ENCODE measurements at regions not wholly inside any gene's neighbourhood (a gene's known extent, or its start where the extent isn't known, plus 50 kb on each side); places are given as distances from the start of the nearest gene placed in this dataset.
"Not testable (repeated sequence)": the region's sequence is repeated elsewhere in the genome, so short reads cannot be mapped to it uniquely, and the experiment has no call there.

DNA sequence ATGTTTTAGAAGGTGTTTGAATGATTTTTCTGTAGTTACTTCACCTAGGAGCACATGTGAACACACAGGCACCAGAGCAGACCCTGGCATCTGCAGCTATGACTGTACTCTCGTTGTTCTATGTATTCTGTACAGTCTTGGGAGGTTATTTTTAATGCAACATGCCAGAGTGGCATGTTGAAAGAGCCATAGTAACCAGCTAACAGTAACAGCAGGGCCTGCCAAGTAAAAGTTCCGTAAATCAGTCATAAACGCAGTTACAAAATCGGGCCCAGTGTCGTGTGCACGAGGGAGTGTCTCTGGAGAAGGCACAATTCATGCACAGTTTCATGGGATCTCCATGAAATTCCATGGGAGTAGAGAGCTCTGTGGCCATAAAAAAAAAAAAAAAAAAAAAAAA lies 108.3 kb upstream of the CDK6 start:
- H3K27ac ChIP-seq (ENCODE audit: low read length): no peak overlapping the region
- no peak overlapping the region for H3K9ac ChIP-seq (ENCODE audit: low read length)
- H3K27me3 ChIP-seq (replicated peaks; ENCODE audit: insufficient read depth, low read length): no peaks in the 10 kb centered on the region
- no peak for DNase-seq
- no peak overlapping the region for H3K4me2 ChIP-seq (ENCODE audit: low read depth, low read length)
- H3K79me2 ChIP-seq (ENCODE audit: low read length): no peaks in the 10 kb centered on the region
- no peaks in the 10 kb centered on the region for H3K36me3 ChIP-seq (replicated peaks; ENCODE audit: insufficient read depth, low read length)
- no peak overlapping the region for H3K4me3 ChIP-seq (ENCODE audit: low read length)
- TF ChIP-seq EZH2phosphoT487 (IDR thresholded peaks at IDR 0.05; ENCODE audit: low read length) (no peak), EZH2 (optimal IDR thresholded peaks at IDR 0.05; ENCODE audit: low read depth, low read length) (no peak)
- TF ChIP-seq, protein P1, sequence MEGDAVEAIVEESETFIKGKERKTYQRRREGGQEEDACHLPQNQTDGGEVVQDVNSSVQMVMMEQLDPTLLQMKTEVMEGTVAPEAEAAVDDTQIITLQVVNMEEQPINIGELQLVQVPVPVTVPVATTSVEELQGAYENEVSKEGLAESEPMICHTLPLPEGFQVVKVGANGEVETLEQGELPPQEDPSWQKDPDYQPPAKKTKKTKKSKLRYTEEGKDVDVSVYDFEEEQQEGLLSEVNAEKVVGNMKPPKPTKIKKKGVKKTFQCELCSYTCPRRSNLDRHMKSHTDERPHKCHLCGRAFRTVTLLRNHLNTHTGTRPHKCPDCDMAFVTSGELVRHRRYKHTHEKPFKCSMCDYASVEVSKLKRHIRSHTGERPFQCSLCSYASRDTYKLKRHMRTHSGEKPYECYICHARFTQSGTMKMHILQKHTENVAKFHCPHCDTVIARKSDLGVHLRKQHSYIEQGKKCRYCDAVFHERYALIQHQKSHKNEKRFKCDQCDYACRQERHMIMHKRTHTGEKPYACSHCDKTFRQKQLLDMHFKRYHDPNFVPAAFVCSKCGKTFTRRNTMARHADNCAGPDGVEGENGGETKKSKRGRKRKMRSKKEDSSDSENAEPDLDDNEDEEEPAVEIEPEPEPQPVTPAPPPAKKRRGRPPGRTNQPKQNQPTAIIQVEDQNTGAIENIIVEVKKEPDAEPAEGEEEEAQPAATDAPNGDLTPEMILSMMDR (IDR thresholded peaks at IDR 0.05; ENCODE audit: low read length): no peak
- H2AFZ ChIP-seq (ENCODE audit: low read length): no peak overlapping the region
- H3K4me1 ChIP-seq (ENCODE audit: low read length): no peaks in the 10 kb centered on the region
- H3K9me2 ChIP-seq (replicated peaks; ENCODE audit: insufficient read depth, low read length): no peaks in the 10 kb centered on the region
- no peaks in the 10 kb centered on the region for H3K9me3 ChIP-seq (replicated peaks; ENCODE audit: insufficient read depth, low read length)
- no peaks in the 10 kb centered on the region for H3F3A ChIP-seq (ENCODE audit: insufficient read depth, low read length)
- no peaks in the 10 kb centered on the region for H4K20me1 ChIP-seq (ENCODE audit: insufficient read depth, low read length)

DNA sequence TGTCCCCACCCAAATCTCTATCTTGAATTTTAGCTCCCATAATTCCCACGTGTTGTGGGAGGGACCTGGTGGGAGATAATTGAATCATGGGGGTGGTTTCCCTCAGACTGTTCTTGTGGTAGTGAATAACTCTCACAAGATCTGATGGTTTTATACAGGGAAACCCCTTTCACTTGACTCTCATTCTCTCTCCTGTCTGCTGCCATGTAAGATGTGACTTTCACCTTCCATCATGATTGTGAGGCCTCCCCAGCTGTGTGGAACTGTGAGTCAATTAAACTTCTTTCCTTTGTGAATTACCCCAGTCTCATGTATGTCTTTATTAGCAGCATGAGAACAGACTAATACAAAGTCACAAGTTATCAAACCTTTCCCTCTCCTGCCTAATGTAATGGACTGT lies 106.3 kb upstream of the CDK6 start:
- H3K4me1 ChIP-seq (ENCODE audit: low read length); H3K79me2 ChIP-seq (ENCODE audit: low read length); H3K9me3 ChIP-seq (replicated peaks; ENCODE audit: insufficient read depth, low read length); H3K36me3 ChIP-seq (replicated peaks; ENCODE audit: insufficient read depth, low read length); H4K20me1 ChIP-seq (ENCODE audit: insufficient read depth, low read length); H3K9me2 ChIP-seq (replicated peaks; ENCODE audit: insufficient read depth, low read length); H2AFZ ChIP-seq (ENCODE audit: low read length); H3K9ac ChIP-seq (ENCODE audit: low read length); H3K27me3 ChIP-seq (replicated peaks; ENCODE audit: insufficient read depth, low read length); H3F3A ChIP-seq (ENCODE audit: insufficient read depth, low read length); H3K4me3 ChIP-seq (ENCODE audit: low read length); H3K4me2 ChIP-seq (ENCODE audit: low read depth, low read length); DNase-seq; H3K27ac ChIP-seq (ENCODE audit: low read length): not testable (repeated sequence)

DNA sequence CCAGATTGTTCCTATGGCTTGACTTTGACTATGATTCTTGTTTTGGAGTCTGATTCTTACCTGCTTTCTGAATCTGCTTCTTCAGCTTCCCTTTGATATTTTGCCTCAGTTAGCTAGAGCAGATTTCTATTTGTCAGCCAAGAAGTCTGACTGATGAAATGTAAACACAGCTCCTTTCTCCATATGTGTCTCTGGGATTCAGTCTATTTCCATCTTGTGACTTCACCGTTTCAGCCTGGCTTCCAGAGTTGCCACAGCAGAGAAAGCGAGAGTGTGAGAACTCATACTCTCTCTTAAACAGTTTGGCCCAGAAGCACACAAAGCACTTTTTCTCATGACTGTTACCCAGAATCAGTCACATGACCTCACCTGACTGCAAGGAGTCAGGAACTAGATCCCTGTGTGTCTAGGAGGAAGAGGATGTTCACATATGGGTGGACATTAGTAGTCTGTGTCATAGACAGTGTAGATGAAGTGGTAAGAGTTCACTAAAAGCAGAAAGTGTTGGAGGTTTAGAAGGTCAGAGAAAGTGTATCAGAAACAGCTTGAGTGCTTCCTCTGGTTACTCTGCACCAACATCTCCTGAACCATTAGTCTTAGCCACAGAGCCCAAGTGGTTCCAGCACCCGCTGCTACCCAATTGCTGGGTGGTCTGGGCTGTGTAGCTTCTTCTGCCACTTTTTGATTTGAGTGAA lies 103.4 kb upstream of the CDK6 start:
- Histone ChIP-seq H3F3A (ENCODE audit: insufficient read depth, low read length) (no peaks in the 10 kb centered on the region), H3K9ac (ENCODE audit: low read length) (no peak overlapping the region), H3K36me3 (replicated peaks; ENCODE audit: insufficient read depth, low read length) (no peaks in the 10 kb centered on the region)

DNA sequence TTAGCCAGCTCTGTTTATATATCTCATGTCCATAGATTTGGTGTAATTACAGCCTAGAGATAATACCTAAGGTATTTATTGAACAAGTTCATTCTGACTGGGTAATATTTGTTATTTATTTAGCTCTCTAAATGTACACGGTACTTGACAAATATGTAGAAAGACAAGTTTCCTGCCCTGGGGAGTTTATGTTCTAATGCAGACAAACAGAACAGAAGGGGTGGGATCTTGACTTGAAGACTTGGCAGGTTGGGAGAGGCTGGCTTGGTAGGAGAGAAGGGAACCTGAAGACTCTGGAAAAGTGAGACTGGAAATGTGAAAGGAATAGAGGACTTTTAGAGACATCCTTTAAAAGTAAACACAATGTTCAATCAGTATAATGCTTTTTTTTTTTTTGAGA lies 97.7 kb upstream of the CDK6 start:
- Histone ChIP-seq H3K9me3 (replicated peaks; ENCODE audit: insufficient read depth, low read length) (no peaks in the 10 kb centered on the region), H4K20me1 (ENCODE audit: insufficient read depth, low read length) (no peaks in the 10 kb centered on the region), H3K27me3 (replicated peaks; ENCODE audit: insufficient read depth, low read length) (no peaks in the 10 kb centered on the region), H3K27ac (ENCODE audit: low read length) (no peak overlapping the region), H3F3A (ENCODE audit: insufficient read depth, low read length) (no peaks in the 10 kb centered on the region), H3K36me3 (replicated peaks; ENCODE audit: insufficient read depth, low read length) (no peaks in the 10 kb centered on the region), H3K4me1 (ENCODE audit: low read length) (no peaks in the 10 kb centered on the region), H3K9me2 (replicated peaks; ENCODE audit: insufficient read depth, low read length) (no peaks in the 10 kb centered on the region), H3K4me2 (ENCODE audit: low read depth, low read length) (no peak overlapping the region), H2AFZ (ENCODE audit: low read length) (no peak overlapping the region), H3K79me2 (ENCODE audit: low read length) (no peaks in the 10 kb centered on the region), H3K9ac (ENCODE audit: low read length) (no peak overlapping the region), H3K4me3 (ENCODE audit: low read length) (no peak overlapping the region)
- no peak for DNase-seq
- TF ChIP-seq EZH2phosphoT487 (IDR thresholded peaks at IDR 0.05; ENCODE audit: low read length): no peak
- no peak for TF ChIP-seq EZH2 (optimal IDR thresholded peaks at IDR 0.05; ENCODE audit: low read depth, low read length)
- TF ChIP-seq, protein P1 (IDR thresholded peaks at IDR 0.05; ENCODE audit: low read length): no peak

More for the DNA sequence above, 103.4 kb upstream of the CDK6 start:
- Histone ChIP-seq H3K9me3 (replicated peaks; ENCODE audit: insufficient read depth, low read length) (no peaks in the 10 kb centered on the region), H3K9me2 (replicated peaks; ENCODE audit: insufficient read depth, low read length) (no peaks in the 10 kb centered on the region), H3K4me2 (ENCODE audit: low read depth, low read length) (no peak overlapping the region), H4K20me1 (ENCODE audit: insufficient read depth, low read length) (no peaks in the 10 kb centered on the region), H2AFZ (ENCODE audit: low read length) (no peak overlapping the region), H3K4me1 (ENCODE audit: low read length) (no peaks in the 10 kb centered on the region), H3K27ac (ENCODE audit: low read length) (no peak overlapping the region), H3K27me3 (replicated peaks; ENCODE audit: insufficient read depth, low read length) (no peaks in the 10 kb centered on the region), H3K79me2 (ENCODE audit: low read length) (no peaks in the 10 kb centered on the region), H3K4me3 (ENCODE audit: low read length) (no peak overlapping the region)
- TF ChIP-seq EZH2 (optimal IDR thresholded peaks at IDR 0.05; ENCODE audit: low read depth, low read length) (no peak), EZH2phosphoT487 (IDR thresholded peaks at IDR 0.05; ENCODE audit: low read length) (no peak)
- TF ChIP-seq, protein P1 (IDR thresholded peaks at IDR 0.05; ENCODE audit: low read length): no peak
- DNase-seq: no peak

Data from MM.1S (cell line).